ENCODE measurements at regions not wholly inside any gene's neighbourhood (a gene's known extent, or its start where the extent isn't known, plus 50 kb on each side); places are given as distances from the start of the nearest gene placed in this dataset.

DNA sequence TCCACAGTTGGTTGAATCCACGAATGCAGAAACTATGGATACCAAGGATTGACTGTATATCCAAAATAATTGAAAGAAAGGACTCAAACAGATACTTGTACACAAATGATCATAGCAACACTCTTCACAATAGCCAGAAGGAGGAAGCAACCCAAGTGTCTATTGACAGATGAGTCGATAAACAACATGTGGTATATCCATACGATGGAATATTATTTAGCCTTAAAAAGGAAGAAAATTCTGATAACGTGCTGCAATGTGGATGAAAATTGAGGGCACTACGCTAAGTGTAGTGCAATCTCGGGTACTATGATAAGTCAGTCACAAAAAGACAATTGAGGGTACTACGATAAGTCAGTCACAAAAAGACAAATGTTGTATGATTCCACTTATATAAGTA lies 83.6 kb upstream of the CPEB4 start:
- Histone ChIP-seq H3K27ac (ENCODE audit: low read depth, low read length) (no peak overlapping the region), H3K9me3 (ENCODE audit: control insufficient read depth, insufficient read depth, low read length) (peaks cover 2% of the 10 kb centered on the region; the same call in 1 of the 2 replicates), H3K27me3 (ENCODE audit: control insufficient read depth, insufficient read depth, low read length) (no peaks in the 10 kb centered on the region), H3K4me3 (ENCODE audit: low read depth, low read length) (no peak overlapping the region)
- POLR2A ChIA-PET, result no interaction called here
- DNase-seq (ENCODE audit: low read depth, low spot score), result no peak
- CTCF ChIA-PET, result no interaction called here
- TF ChIP-seq, protein P1, sequence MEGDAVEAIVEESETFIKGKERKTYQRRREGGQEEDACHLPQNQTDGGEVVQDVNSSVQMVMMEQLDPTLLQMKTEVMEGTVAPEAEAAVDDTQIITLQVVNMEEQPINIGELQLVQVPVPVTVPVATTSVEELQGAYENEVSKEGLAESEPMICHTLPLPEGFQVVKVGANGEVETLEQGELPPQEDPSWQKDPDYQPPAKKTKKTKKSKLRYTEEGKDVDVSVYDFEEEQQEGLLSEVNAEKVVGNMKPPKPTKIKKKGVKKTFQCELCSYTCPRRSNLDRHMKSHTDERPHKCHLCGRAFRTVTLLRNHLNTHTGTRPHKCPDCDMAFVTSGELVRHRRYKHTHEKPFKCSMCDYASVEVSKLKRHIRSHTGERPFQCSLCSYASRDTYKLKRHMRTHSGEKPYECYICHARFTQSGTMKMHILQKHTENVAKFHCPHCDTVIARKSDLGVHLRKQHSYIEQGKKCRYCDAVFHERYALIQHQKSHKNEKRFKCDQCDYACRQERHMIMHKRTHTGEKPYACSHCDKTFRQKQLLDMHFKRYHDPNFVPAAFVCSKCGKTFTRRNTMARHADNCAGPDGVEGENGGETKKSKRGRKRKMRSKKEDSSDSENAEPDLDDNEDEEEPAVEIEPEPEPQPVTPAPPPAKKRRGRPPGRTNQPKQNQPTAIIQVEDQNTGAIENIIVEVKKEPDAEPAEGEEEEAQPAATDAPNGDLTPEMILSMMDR (IDR thresholded peaks at IDR 0.05; ENCODE audit: low read depth, low read length), result no peak

DNA sequence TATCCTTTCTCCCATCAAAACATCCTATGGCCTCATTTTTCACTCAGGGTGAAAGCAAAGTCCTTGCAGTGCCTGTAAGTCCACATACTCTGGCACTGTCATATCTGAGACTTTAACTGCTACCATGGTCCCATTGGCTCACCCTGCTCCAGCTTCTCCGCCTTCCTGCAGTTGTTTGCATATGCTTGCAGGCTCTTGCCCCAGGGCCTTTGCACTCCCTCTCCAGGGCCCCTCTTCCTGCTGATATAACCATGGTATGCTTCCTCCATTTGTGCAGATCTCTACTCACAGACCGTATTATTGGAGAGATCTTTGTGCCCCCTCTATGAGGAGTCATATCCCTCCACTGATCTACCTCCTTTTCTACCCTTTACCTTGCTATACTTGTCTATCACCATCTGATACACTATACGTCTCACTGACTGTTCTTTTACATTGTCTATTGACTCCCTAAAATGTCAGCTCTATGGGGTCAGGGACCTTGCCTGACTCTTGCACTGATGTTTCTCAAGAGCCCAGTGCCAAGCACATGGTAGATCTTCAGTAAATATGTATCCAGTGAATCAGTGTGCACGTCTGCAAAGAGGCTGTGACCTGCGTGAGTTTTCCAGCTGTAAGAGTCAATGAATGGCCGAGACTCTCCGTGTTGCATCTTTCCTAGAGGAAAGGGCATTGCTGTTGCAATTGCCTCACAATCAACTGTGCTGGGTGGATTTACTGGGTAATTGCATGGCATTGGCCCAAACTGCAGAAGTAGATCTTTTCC lies 81.7 kb upstream of the CPEB4 start:
- H3K4me3 ChIP-seq (ENCODE audit: low read depth, low read length), result no peak overlapping the region
- CTCF ChIA-PET, result no interaction called here
- H3K27me3 ChIP-seq (ENCODE audit: control insufficient read depth, insufficient read depth, low read length), result no peaks in the 10 kb centered on the region
- POLR2A ChIA-PET, result no interaction called here
- TF ChIP-seq, protein P1 (IDR thresholded peaks at IDR 0.05; ENCODE audit: low read depth, low read length), result no peak
- H3K9me3 ChIP-seq (ENCODE audit: control insufficient read depth, insufficient read depth, low read length), result peaks cover 2% of the 10 kb centered on the region; the same call in 1 of the 2 replicates
- no peak for DNase-seq (ENCODE audit: low read depth, low spot score)
- no peak overlapping the region for H3K27ac ChIP-seq (ENCODE audit: low read depth, low read length)

DNA sequence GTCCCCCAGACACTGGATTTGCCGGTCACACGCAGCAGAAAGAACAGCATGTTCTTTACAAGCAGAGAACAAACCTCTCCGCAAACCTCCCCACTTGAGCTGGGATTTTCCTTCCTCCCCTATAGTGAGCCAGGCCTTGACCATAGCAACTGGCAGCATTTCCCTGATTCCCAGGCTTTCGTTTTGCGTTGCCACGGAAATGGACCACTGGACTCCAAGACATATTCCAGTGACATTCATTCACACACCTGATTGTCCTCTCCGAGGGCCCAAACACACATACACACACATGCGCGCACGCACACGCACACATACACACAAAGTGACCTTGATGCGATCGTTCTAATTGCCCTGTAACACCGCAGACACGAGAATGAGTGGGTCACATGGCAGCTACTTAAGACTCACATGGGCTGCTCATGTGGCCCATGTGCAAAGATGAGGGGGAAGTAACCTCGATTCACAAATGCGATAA lies 80.9 kb upstream of the CPEB4 start:
- no peak for DNase-seq (ENCODE audit: low read depth, low spot score)
- POLR2A ChIA-PET, result no interaction called here

DNA sequence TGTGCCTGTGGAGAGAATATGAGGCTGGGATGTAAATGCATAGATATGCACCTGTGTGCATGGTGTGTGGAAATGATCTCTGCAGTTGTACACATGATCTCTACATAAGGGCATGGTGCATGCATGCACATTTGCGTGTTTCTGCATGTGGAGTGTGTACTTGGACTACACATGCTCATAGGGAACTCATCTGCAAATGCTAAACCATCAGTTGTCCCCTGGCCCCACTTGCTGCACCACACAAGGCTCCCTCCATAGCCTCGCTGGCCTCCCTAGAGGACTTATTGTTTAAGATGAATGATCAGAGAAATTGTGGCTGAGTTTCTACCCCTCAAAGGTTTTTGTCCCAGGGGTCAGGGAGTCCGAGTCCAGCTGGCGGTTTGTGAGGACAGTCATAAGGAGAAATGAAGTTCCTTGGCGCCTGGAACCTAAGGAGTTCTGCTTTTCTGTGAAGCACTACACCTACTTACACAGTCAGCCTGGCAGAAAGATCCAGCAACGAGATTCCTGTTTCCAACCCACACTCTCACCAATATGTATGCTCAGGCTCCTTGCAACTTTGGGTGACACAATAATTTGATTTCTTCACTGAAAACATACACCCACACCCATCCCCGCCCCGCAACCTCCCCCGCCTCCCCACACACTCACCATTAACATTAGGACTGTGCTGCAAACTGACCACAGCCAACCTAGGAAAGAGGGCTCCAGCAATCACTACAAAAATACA lies 79.9 kb upstream of the CPEB4 start:
- no peak for DNase-seq (ENCODE audit: low read depth, low spot score)
- H3K9me3 ChIP-seq (ENCODE audit: control insufficient read depth, insufficient read depth, low read length), result no peaks in the 10 kb centered on the region
- H3K4me3 ChIP-seq (ENCODE audit: low read depth, low read length), result no peak overlapping the region
- no peaks in the 10 kb centered on the region for H3K27me3 ChIP-seq (ENCODE audit: control insufficient read depth, insufficient read depth, low read length)
- TF ChIP-seq, protein P1 (IDR thresholded peaks at IDR 0.05; ENCODE audit: low read depth, low read length), result no peak
- ChIA-PET POLR2A (no interaction called here), CTCF (no interaction called here)
- H3K27ac ChIP-seq (ENCODE audit: low read depth, low read length), result no peak overlapping the region

More for the DNA sequence above, 80.9 kb upstream of the CPEB4 start:
- H3K27ac ChIP-seq (ENCODE audit: low read depth, low read length), result no peak overlapping the region
- H3K9me3 ChIP-seq (ENCODE audit: control insufficient read depth, insufficient read depth, low read length), result peaks cover 2% of the 10 kb centered on the region; the same call in 1 of the 2 replicates
- no peaks in the 10 kb centered on the region for H3K27me3 ChIP-seq (ENCODE audit: control insufficient read depth, insufficient read depth, low read length)
- no peak overlapping the region for H3K4me3 ChIP-seq (ENCODE audit: low read depth, low read length)
- CTCF ChIA-PET, result no interaction called here
- TF ChIP-seq, protein P1 (IDR thresholded peaks at IDR 0.05; ENCODE audit: low read depth, low read length), result no peak

DNA sequence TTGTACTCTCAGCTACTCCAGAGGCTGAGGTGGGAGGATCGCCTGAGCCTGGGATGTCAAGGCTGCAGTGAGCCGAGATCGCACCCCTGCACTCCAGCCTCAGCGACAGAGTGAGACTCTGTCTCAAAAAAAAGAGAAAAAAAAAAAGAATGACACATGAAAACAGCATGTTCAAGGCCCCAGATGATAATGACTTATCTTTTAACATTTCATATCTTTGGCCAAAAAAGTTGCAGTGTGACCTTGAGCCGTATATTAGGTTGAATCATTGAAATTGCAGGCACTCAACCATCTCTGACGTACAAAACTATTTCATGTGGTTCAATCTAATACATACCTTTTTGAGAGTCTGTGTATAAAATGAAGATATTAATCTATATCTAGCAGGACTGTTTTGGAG lies 79.1 kb upstream of the CPEB4 start:
- H3K27ac ChIP-seq (ENCODE audit: low read depth, low read length), result no peak overlapping the region
- TF ChIP-seq, protein P1 (IDR thresholded peaks at IDR 0.05; ENCODE audit: low read depth, low read length), result no peak
- POLR2A ChIA-PET, result no interaction called here

More for the DNA sequence above, 79.1 kb upstream of the CPEB4 start:
- H3K27me3 ChIP-seq (ENCODE audit: control insufficient read depth, insufficient read depth, low read length), result no peaks in the 10 kb centered on the region
- CTCF ChIA-PET, result no interaction called here
- DNase-seq (ENCODE audit: low read depth, low spot score), result no peak
- H3K4me3 ChIP-seq (ENCODE audit: low read depth, low read length), result no peak overlapping the region
- no peaks in the 10 kb centered on the region for H3K9me3 ChIP-seq (ENCODE audit: control insufficient read depth, insufficient read depth, low read length)
